Gastroesophageal sphincter (tissue), 4 donors: ENCODE measurements at regions not wholly inside any gene's neighbourhood (a gene's known extent, or its start where the extent isn't known, plus 50 kb on each side); places are given as distances from the start of the nearest gene placed in this dataset.
A peak's percentile ranks its signal among the peaks of the same experiment; 100 is the strongest.

Source experiments
- ATAC-seq: fragments of 150-250 bp; one replicate; pipeline ENCODE4 v1.9.1; 2016; ENCODE audit warnings: mild to moderate bottlenecking, moderate library complexity
- H3K27ac ChIP-seq, 4 donors: fragments of 200-600 bp; sonication (generic) in 3 of 4; 1 replicate in 3 of 4; 2 replicates in 1 of 4; pipeline ENCODE4 v1.5.1; 2016 to 2019
- H3K27me3 ChIP-seq: fragments of 200-600 bp; sonication (generic); one replicate; pipeline ENCODE4 v1.5.1; 2019
- H3K36me3 ChIP-seq, 2 donors: fragments of 200-600 bp; sonication (generic); one replicate each; pipeline ENCODE4 v1.5.1; 2019; ENCODE audit warnings: control low read depth in 1 of 2
- H3K4me1 ChIP-seq, 3 donors: fragments of 200-600 bp; sonication (generic); 1 replicate in 2 of 3; 2 replicates in 1 of 3; pipeline ENCODE4 v1.5.1; 2016 to 2019; ENCODE audit warnings: control low read depth in 2 of 3
- H3K4me3 ChIP-seq, 2 donors: fragments of 200-600 bp; sonication (generic); one replicate each; pipeline ENCODE4 v1.5.1; 2019; ENCODE audit warnings: mild to moderate bottlenecking in 1 of 2, moderate library complexity in 1 of 2
- H3K9me3 ChIP-seq, 3 donors: fragments of 200-600 bp; sonication (generic); one replicate each; pipeline ENCODE4 v1.5.1; 2017 to 2019; ENCODE audit warnings: control low read depth in 2 of 3
- CTCF ChIP-seq, 4 experiments: fragments of 200-600 bp in 2 of 4; fragments of 450-650 bp in 2 of 4; sonication (generic) in 1 of 4; IDR thresholded peaks; one replicate each; pipeline ENCODE4 v1.5.1; 2017 to 2019; ENCODE audit warnings: antibody characterized with exemption in 4 of 4, mild to moderate bottlenecking in 2 of 4, moderate library complexity in 2 of 4
- EP300 ChIP-seq: sonication (generic); formaldehyde crosslinking; IDR thresholded peaks from one replicate; pipeline ENCODE4 v1.6.1; 2017; ENCODE audit warnings: antibody characterized with exemption, mild to moderate bottlenecking
- POLR2A ChIP-seq, 2 donors: fragments of 450-650 bp; IDR thresholded peaks; one replicate each; pipeline ENCODE4 v1.6.1; 2017; ENCODE audit warnings: antibody characterized with exemption in 2 of 2, mild to moderate bottlenecking in 2 of 2, moderate library complexity in 1 of 2
- POLR2AphosphoS5 ChIP-seq: sonication (generic); formaldehyde crosslinking; IDR thresholded peaks from one replicate; pipeline ENCODE4 v1.6.1; 2017; ENCODE audit warnings: antibody characterized with exemption
- WGBS, 2 donors: methylation state at CpG; one replicate each; pipeline ENCODE4 v1.1.5; 2018; ENCODE audit warnings: low coverage in 1 of 2; 5-methylcytosine and 5-hydroxymethylcytosine counted together

- WGBS, 2 donors = 59 to 62% methylated on average over 13 to 16 of the region's 16 CpGs
- no peak overlapping the region for H3K27ac ChIP-seq
- no peak for ATAC-seq
- peaks cover 0 to 33% (median 0%) of the 10 kb centered on the region in 3 donors for H3K4me1 ChIP-seq
- peak; percentile 26 to 63 (median 60) for TF ChIP-seq CTCF (IDR thresholded peaks at IDR 0.05)
- TF ChIP-seq POLR2AphosphoS5 = no peak
- H3K36me3 ChIP-seq = peaks cover 0 to 26% of the 10 kb centered on the region in 2 donors
- H3K27me3 ChIP-seq = no peaks in the 10 kb centered on the region
- H3K9me3 ChIP-seq = no peaks in the 10 kb centered on the region
- no peak overlapping the region for H3K4me3 ChIP-seq
Measured at GRCh38 chr14:100384819-100385813, 62.0 kb downstream of the SLC25A47 start.

- Histone ChIP-seq H3K27ac (no peak overlapping the region), H3K27me3 (no peaks in the 10 kb centered on the region), H3K36me3 (peaks cover 0 to 22% of the 10 kb centered on the region in 2 donors), H3K4me1 (peaks cover 0 to 41% (median 0%) of the 10 kb centered on the region in 3 donors), H3K4me3 (no peak overlapping the region), H3K9me3 (no peaks in the 10 kb centered on the region)
- no peak for TF ChIP-seq POLR2A (IDR thresholded peaks at IDR 0.05)
- no peak for TF ChIP-seq EP300
- no peak for TF ChIP-seq POLR2AphosphoS5
- TF ChIP-seq CTCF (IDR thresholded peaks at IDR 0.05) = no peak
- ATAC-seq = no peak
- 13 to 37% methylated on average over 2 of the region's 2 CpGs for WGBS, 2 donors
Measured at GRCh38 chr14:100386121-100386520, 63.0 kb downstream of the SLC25A47 start.

GRCh38 chr14:100386846-100387245 is 63.7 kb downstream of the SLC25A47 start:
- Histone ChIP-seq H3K27ac (no peak overlapping the region), H3K4me1 (peaks cover 0 to 48% (median 0%) of the 10 kb centered on the region in 3 donors), H3K4me3 (no peak overlapping the region), H3K36me3 (peaks cover 0 to 15% of the 10 kb centered on the region in 2 donors), H3K27me3 (no peaks in the 10 kb centered on the region), H3K9me3 (no peaks in the 10 kb centered on the region)
- WGBS, 2 donors = 90 to 100% methylated on average over 1 to 2 of the region's 2 CpGs
- ATAC-seq = no peak
- TF ChIP-seq CTCF (IDR thresholded peaks at IDR 0.05) = no peak
- TF ChIP-seq POLR2AphosphoS5 = no peak
- TF ChIP-seq EP300 = no peak
- no peak for TF ChIP-seq POLR2A (IDR thresholded peaks at IDR 0.05)

GRCh38 chr14:100387450-100387849 is 64.3 kb downstream of the SLC25A47 start:
- ATAC-seq = no peak
- no peak for TF ChIP-seq EP300

GRCh38 chr14:100388103-100389054 is 65.2 kb downstream of the SLC25A47 start:
- WGBS, 2 donors = 84 to 86% methylated on average over 15 to 17 of the region's 18 CpGs
- H3K4me3 ChIP-seq = no peak overlapping the region
- H3K27me3 ChIP-seq = no peaks in the 10 kb centered on the region
- ATAC-seq = no peak
- H3K9me3 ChIP-seq = no peaks in the 10 kb centered on the region
- peaks cover 0 to 2% of the 10 kb centered on the region in 2 donors for H3K36me3 ChIP-seq
- H3K27ac ChIP-seq = no peak overlapping the region
- TF ChIP-seq POLR2AphosphoS5 = no peak
- TF ChIP-seq EP300 = no peak
- TF ChIP-seq CTCF (IDR thresholded peaks at IDR 0.05) = no peak
- TF ChIP-seq POLR2A (IDR thresholded peaks at IDR 0.05) = no peak
- H3K4me1 ChIP-seq = peaks cover 0 to 60% (median 0%) of the 10 kb centered on the region in 3 donors

More at GRCh38 chr14:100387450-100387849, 64.3 kb downstream of the SLC25A47 start:
- Histone ChIP-seq H3K4me1 (peaks cover 0 to 54% (median 0%) of the 10 kb centered on the region in 3 donors), H3K4me3 (no peak overlapping the region), H3K27me3 (no peaks in the 10 kb centered on the region), H3K9me3 (no peaks in the 10 kb centered on the region), H3K27ac (no peak overlapping the region), H3K36me3 (peaks cover 0 to 9% of the 10 kb centered on the region in 2 donors)
- 100% methylated on average over 1 of the region's 6 CpGs; no CpG with 5 or more reads in 1 of the 2 donors for WGBS, 2 donors
